IMR-90 (cell line): ENCODE measurements at regions not wholly inside any gene's neighbourhood (a gene's known extent, or its start where the extent isn't known, plus 50 kb on each side); places are given as distances from the start of the nearest gene placed in this dataset.

Experiments used
- BHLHE40 ChIP-seq: fragments of 150-350 bp; IDR thresholded peaks from 2 replicates; pipeline ENCODE4 v1.6.1; 2016; ENCODE audit warnings: mild to moderate bottlenecking, low read depth, low read length
- CTCF ChIP-seq: conservative IDR thresholded peaks from 2 replicates; pipeline ENCODE4 v1.5.1; 2012; ENCODE audit warnings: mild to moderate bottlenecking, low read depth, low read length, improper control_type of control experiment
- ELK1 ChIP-seq: fragments of 150-350 bp; IDR thresholded peaks from 2 replicates; pipeline ENCODE4 v1.6.1; 2016; ENCODE audit warnings: low read depth, mild to moderate bottlenecking, low read length, moderate library complexity, borderline replicate concordance
- POLR2A ChIP-seq: IDR thresholded peaks from 2 replicates; pipeline ENCODE4 v1.6.1; 2012; ENCODE audit warnings: mild to moderate bottlenecking, low read depth, low read length
- RAD21 ChIP-seq: IDR thresholded peaks from 2 replicates; pipeline ENCODE4 v1.6.1; 2012; ENCODE audit warnings: low read length, improper control_type of control experiment
- RCOR1 ChIP-seq: IDR thresholded peaks from 2 replicates; pipeline ENCODE4 v1.6.1; 2012; ENCODE audit warnings: mild to moderate bottlenecking, low read length, improper control_type of control experiment; ENCODE audit not compliant: insufficient replicate concordance
- RFX5 ChIP-seq: IDR thresholded peaks from 2 replicates; pipeline ENCODE4 v1.8.0; 2012; ENCODE audit warnings: low read depth, mild to moderate bottlenecking, low read length, moderate library complexity
- SMC3 ChIP-seq: fragments of 150-350 bp; IDR thresholded peaks from 2 replicates; pipeline ENCODE4 v1.6.1; 2016; ENCODE audit warnings: low read depth, mild to moderate bottlenecking, antibody characterized with exemption, low read length, moderate library complexity

GRCh38 chr18:40292985-40293710 is 1661.9 kb upstream of the PIK3C3 start:
- no peak; the same call in 1 of the 2 replicates for TF ChIP-seq CTCF
- TF ChIP-seq POLR2A = no peak
- no peak for TF ChIP-seq RFX5
- peak; percentile 23; the same call in 1 of the 2 replicates for TF ChIP-seq RAD21
- TF ChIP-seq BHLHE40 = no peak
- TF ChIP-seq RCOR1 = no peak
- TF ChIP-seq ELK1 = no peak
- no peak for TF ChIP-seq SMC3
